Hepatocyte (in vitro differentiated cells): ENCODE measurements at regions not wholly inside any gene's neighbourhood (a gene's known extent, or its start where the extent isn't known, plus 50 kb on each side); places are given as distances from the start of the nearest gene placed in this dataset.

Source experiments
- EZH2 ChIP-seq: fragments of 200-600 bp; sonication (generic); IDR thresholded peaks from 2 replicates; pipeline ENCODE4 v1.6.1; 2016; ENCODE audit warnings: antibody characterized with exemption, mild to moderate bottlenecking, borderline replicate concordance
- EZH2phosphoT487 ChIP-seq: fragments of 200-600 bp; sonication (generic); IDR thresholded peaks from one replicate; pipeline ENCODE4 v1.6.1; 2018; ENCODE audit warnings: antibody characterized with exemption, mild to moderate bottlenecking, low read depth, moderate library complexity; ENCODE audit not compliant: unreplicated experiment, severe bottlenecking
- TF ChIP-seq, protein P1 (sequence below): fragments of 200-600 bp; sonication (generic); IDR thresholded peaks from 2 replicates; pipeline ENCODE4 v1.5.1; 2016; ENCODE audit warnings: antibody characterized with exemption, mild to moderate bottlenecking; ENCODE audit not compliant: poor library complexity

GRCh38 chr5:54736003-54736797, 218.6 kb downstream of the SNX18 start:
- TF ChIP-seq, protein P1, sequence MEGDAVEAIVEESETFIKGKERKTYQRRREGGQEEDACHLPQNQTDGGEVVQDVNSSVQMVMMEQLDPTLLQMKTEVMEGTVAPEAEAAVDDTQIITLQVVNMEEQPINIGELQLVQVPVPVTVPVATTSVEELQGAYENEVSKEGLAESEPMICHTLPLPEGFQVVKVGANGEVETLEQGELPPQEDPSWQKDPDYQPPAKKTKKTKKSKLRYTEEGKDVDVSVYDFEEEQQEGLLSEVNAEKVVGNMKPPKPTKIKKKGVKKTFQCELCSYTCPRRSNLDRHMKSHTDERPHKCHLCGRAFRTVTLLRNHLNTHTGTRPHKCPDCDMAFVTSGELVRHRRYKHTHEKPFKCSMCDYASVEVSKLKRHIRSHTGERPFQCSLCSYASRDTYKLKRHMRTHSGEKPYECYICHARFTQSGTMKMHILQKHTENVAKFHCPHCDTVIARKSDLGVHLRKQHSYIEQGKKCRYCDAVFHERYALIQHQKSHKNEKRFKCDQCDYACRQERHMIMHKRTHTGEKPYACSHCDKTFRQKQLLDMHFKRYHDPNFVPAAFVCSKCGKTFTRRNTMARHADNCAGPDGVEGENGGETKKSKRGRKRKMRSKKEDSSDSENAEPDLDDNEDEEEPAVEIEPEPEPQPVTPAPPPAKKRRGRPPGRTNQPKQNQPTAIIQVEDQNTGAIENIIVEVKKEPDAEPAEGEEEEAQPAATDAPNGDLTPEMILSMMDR: no peak
- TF ChIP-seq EZH2phosphoT487: no peak
- no peak for TF ChIP-seq EZH2
